NCI-H146 treated with DMSO at 0.1 percent for 48 hours (cell line): ENCODE measurements at regions not wholly inside any gene's neighbourhood (a gene's known extent, or its start where the extent isn't known, plus 50 kb on each side); places are given as distances from the start of the nearest gene placed in this dataset.
A peak's percentile ranks its signal among the peaks of the same experiment; 100 is the strongest.
"Not testable (repeated sequence)": the region's sequence is repeated elsewhere in the genome, so short reads cannot be mapped to it uniquely, and the experiment has no call there.

Experiments used
- DNase-seq: peaks from one replicate; lab custom pipeline; 2025; ENCODE audit not compliant: unreplicated experiment; lab: John Stamatoyannopoulos, UW

GRCh38 chrX:42456176-42456700, 321.7 kb downstream of the PPP1R2C start:
- no peak for DNase-seq

DNA sequence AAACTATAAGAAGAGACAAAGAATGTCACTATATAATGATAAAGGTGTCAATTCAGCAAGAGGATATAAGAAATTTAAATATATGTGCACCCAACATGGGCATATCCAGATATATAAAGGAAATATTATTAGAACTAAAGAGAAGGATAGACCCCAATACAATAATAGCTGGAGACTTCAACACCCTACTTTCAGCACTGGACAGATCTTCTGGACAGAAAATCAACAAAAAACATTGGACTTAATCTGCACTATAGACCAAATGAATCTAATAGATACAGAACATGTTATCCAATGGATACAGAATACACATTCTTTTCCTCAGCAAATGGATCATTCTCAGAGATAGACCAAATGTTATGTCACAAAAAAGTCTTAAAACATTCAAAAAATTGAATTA, 327.7 kb downstream of the PPP1R2C start:
- no peak for DNase-seq

- DNase-seq, result no peak
These were observed 334.7 kb downstream of the PPP1R2C start for GRCh38 chrX:42443267-42443666.

GRCh38 chrX:42442745-42443144, 335.2 kb downstream of the PPP1R2C start:
- DNase-seq, result peak; percentile 21

- no peak for DNase-seq
These were observed 340.8 kb downstream of the PPP1R2C start for GRCh38 chrX:42437211-42437610.

DNA sequence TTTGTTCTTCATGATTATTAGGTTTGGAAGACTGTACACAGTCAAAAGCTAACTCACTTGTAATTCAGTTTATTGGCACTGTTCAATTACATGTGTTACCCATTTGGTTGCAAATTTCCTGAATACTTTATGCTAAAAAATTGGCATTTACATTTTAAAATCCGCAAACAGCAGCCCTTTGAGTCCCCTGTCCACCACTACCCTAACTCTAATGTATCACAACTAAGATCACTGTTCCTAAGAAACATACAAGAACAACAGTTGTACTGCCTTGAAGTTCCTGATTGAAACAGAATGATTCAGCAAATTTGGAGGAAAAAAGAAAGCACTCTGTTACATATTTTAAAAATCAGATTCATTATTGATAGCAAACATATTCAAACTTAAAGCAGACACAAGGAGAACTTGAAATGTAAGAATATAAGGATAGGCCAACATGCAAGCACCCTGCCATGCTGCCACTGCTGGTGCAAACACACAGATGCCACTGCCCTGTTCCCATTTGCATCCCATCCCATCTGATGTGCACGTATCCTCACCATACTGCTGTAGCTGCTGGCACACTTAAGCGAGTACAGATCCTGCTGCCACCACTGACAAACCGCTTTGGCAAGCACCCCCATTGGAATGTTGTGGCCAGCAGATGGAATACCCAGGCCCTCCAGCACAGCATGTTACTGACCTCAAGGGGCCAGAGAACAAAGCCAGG, 343.4 kb downstream of the PPP1R2C start:
- DNase-seq, result no peak

DNA sequence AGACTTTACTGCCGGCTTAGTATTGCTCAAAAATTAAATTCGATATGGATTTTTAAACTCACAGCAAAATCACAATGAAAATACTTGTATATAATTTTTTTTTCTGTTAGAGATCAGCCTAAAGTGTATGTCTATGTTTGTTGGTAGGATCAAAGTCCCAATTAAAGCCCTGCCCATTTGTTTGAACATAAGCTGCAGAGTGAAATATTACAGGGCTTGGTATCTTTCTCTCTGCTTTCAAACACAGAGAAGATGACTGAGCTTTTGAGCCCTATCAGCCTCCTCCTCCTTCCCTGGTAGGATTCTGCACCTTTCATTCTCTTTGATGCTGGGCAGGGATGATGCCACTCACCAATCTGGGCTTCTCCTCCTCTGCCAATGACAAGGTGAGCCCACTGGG, 345.4 kb downstream of the PPP1R2C start:
- no peak for DNase-seq

GRCh38 chrX:42422961-42423360, 355.0 kb downstream of the PPP1R2C start:
- no peak for DNase-seq

DNA sequence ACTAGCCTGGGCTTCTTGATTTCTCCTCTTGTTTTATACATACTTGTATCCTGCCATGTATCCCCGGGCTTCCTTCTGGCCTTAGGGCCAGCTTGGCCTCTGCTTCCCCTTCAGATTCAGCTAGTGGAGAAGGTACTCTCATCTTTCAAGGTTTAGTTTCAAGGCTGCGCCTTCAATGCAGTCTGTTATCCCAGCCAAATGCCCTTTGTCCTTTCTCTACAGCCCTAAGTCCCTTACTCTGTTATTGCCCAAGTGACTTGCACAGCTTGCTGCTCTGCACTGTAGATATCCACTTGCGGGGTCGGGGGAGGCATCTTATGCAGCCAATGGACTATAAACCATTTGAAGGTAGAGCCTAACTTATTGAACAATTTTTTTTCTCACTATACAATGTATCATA, 357.5 kb downstream of the PPP1R2C start:
- DNase-seq, result no peak

DNA sequence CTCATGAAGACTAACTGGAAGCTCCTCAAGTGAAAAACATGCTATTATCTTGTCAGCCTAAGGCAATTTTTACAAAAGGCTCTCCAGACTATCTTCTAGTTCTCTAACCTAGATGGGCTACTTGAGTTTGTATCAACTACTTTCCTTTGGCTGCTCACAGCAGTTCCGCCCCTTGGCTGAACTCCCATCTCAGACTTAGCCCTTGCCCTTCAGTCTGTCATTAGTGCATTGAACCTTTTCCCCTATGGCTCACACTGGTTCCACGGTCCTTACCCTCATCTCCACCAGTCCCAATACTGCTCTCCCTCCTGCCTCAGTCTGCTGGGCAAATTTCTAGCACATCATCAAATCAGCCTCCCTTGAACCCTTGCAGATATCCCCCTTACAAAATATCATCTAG, 362.3 kb downstream of the PPP1R2C start:
- no peak for DNase-seq

DNA sequence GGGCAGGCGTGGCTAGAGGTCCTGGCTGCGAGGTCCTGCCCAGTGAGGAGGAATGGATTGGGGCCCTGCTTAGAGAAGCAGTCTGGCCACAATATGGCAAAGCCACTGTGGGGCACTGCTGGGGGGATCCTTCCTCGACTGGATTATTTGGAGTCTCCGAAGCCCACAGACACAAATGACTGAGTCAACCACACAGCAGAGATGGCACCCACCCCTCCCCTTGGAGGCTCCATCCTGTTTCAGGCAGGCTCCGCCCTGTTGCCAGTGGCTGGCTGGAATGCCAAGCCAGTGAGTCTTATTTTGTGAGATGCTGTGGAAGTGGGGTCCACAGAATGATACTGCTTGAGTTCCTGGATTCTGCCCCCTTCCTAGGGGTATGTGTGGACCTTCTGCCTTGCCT, 363.9 kb downstream of the PPP1R2C start:
- no peak for DNase-seq

DNA sequence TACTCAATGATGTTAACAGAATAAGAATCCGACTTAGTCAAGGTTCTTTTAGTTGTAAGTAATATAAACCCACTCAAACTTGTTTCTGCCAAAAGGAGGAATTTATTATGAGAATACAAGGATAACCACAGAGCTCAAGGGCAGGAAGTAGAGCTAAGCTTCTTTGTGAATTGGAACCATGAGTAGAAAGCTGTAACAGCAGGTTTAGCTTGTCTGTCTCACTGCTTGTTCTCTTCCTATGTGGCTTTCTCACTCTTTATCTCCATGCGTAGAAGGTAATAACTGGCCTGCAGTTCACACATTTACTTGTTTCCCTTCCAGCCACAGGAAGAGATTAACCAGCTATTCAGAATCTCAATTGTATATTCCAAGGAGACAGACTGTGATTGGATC, 378.3 kb downstream of the PPP1R2C start:
- no peak for DNase-seq

GRCh38 chrX:42398967-42399631, 378.9 kb downstream of the PPP1R2C start:
- DNase-seq, result no peak

- DNase-seq, result no peak
These were observed 381.8 kb downstream of the PPP1R2C start for GRCh38 chrX:42396136-42396535.

- no peak for DNase-seq
These were observed 385.1 kb downstream of the PPP1R2C start for GRCh38 chrX:42392846-42393245.

- DNase-seq, result no peak
These were observed 391.3 kb downstream of the PPP1R2C start for GRCh38 chrX:42386681-42387080.

DNA sequence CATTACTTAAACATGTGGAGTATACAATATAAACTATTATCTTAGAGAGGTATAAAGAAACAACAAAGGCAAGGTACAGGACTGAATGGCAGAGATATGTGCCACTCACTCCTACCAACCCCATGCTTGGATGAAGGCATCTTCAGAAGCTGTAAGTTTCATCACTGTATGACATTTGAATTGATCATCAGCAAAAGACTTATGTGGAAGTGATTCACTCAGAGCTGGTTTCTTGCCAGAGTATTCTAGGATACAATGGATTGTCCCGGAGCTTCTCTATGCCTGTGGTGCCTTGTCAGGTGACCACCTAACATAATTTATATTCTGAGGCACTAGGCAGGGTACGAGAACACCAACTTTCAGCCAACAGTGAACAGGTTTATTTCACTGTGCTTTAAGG, 392.2 kb downstream of the PPP1R2C start:
- no peak for DNase-seq

DNA sequence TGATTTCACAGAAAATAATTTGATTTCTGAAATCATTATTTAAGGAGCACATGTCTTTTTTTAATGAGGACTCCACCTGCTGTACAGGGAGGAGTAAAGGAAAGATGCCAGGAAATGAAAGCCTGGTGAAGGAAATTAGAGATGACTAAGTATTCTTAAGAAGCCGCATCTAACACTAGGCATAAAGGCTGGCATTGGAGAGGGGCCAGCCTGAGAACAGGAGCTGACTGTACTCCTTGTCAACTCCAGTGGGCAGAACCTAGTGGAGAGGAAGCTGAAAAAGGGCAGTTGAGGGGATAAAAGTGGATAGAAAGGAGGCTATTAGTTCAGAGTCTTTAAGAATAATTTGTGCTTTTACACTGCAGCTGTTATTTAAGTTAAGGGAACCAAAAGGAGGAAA, 393.0 kb downstream of the PPP1R2C start:
- no peak for DNase-seq

DNA sequence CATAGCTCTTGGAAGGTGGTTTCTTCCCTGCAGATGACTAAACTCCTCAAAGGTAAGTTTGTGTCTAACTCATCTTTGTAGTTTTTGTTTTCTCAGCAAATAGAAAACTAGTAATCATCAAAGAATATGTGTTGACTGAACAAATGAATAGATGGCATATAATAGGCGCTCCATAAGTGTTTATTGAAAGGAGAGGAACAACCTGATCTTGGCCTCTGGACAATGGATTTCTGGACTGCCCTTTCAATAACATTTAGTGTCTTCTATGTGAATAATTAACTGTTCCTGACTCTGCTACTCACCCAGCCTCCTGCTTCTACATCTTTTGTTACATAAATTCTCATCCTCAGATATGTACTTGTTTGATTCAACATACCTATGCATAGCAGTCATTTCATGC, 399.1 kb downstream of the PPP1R2C start:
- no peak for DNase-seq

- DNase-seq, result no peak
These were observed 402.9 kb downstream of the PPP1R2C start for GRCh38 chrX:42375086-42375485.

DNA sequence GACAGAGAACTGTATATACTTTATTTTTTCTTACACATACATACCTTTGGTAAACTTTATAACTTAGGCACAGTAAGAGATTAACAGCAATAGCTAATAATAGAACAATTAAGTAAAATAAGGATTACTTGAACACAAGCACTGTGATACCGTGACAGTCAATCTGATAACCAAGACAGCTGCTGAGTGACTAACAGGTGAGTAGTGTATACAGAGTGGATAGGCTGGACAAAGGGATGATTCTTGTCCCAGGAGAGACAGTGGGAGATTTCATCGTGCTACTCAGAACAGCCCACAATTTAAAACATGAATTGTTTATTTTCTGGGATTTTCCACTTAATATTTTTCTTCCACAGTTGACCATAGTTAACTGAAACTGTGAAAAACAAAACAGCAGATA, 411.8 kb downstream of the PPP1R2C start:
- DNase-seq, result peak; percentile 24

- DNase-seq, result no peak
These were observed 415.7 kb downstream of the PPP1R2C start for GRCh38 chrX:42362219-42362618.

DNA sequence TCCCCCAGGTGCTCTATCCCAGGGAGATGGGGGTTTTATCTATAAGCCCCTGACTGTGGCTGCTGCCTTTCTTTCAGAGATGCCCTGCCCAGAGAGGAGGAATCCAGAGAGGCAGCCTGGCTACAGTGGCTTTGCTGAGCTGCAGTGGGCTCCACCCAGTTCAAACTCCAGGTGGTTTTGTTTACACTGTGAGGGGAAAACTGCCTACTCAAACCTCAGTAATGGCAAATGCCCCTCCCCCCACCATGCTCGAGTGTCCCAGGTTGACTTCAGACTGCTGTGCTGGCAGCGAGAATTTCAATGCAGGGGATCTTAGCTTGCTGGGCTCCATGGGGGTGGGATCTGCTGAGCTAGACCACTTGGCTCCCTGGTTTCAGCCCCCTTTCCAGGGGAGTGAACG, 419.6 kb upstream of the CASK start:
- DNase-seq, result not testable (repeated sequence)
